ENCODE measurements at regions not wholly inside any gene's neighbourhood (a gene's known extent, or its start where the extent isn't known, plus 50 kb on each side); places are given as distances from the start of the nearest gene placed in this dataset.
"Not testable (repeated sequence)": the region's sequence is repeated elsewhere in the genome, so short reads cannot be mapped to it uniquely, and the experiment has no call there.

GRCh38 chr20:22966787-22967464, 68.2 kb upstream of the SSTR4 start:
- no peak for DNase-seq

- DNase-seq, result not testable (repeated sequence)
Measured at GRCh38 chr20:22967706-22968105, 67.4 kb upstream of the SSTR4 start.

GRCh38 chr20:22969031-22969430, 66.1 kb upstream of the SSTR4 start:
- not testable (repeated sequence) for DNase-seq

GRCh38 chr20:22971077-22971476, 64.0 kb upstream of the SSTR4 start:
- DNase-seq, result not testable (repeated sequence)

GRCh38 chr20:22974354-22974753, 60.8 kb upstream of the SSTR4 start:
- DNase-seq, result no peak

- no peak for DNase-seq
Measured at GRCh38 chr20:22977047-22977785, 57.9 kb upstream of the SSTR4 start.

- DNase-seq, result no peak
Measured at GRCh38 chr20:22984008-22984407, 51.1 kb upstream of the SSTR4 start.

GRCh38 chr20:22984606-22985005, 50.5 kb upstream of the SSTR4 start:
- no peak for DNase-seq

GRCh38 chr20:22985239-22985778, 49.8 kb upstream of the SSTR4 start:
- DNase-seq, result no peak
